ENCODE measurements at regions not wholly inside any gene's neighbourhood (a gene's known extent, or its start where the extent isn't known, plus 50 kb on each side); places are given as distances from the start of the nearest gene placed in this dataset.
A peak's percentile ranks its signal among the peaks of the same experiment; 100 is the strongest.
"Not testable (repeated sequence)": the region's sequence is repeated elsewhere in the genome, so short reads cannot be mapped to it uniquely, and the experiment has no call there.

GRCh38 chr7:153410997-153411642 is 641.1 kb upstream of the DPP6 start:
- H3K9me3 ChIP-seq; H3K4me3 ChIP-seq; in situ Hi-C loops (cut with MboI; ENCODE audit: low sequenced_read_pairs): not testable (repeated sequence)

GRCh38 chr7:153412114-153412823 is 639.9 kb upstream of the DPP6 start:
- H3K27me3 ChIP-seq (ENCODE audit: low read depth); H3K4me1 ChIP-seq; H3K4me3 ChIP-seq; H3K36me3 ChIP-seq (replicated peaks); H3K9me3 ChIP-seq; in situ Hi-C loops (cut with MboI; ENCODE audit: low sequenced_read_pairs); DNase-seq (ENCODE audit: low spot score in 2 of 2): not testable (repeated sequence)

More at GRCh38 chr7:153410997-153411642, 641.1 kb upstream of the DPP6 start:
- not testable (repeated sequence) for H3K27me3 ChIP-seq (ENCODE audit: low read depth); H3K36me3 ChIP-seq (replicated peaks); DNase-seq (ENCODE audit: low spot score in 2 of 2); H3K4me1 ChIP-seq

GRCh38 chr7:153412824-153413198 is 639.4 kb upstream of the DPP6 start:
- H3K9me3 ChIP-seq; DNase-seq (ENCODE audit: low spot score in 2 of 2); H3K4me3 ChIP-seq; H3K27me3 ChIP-seq (ENCODE audit: low read depth); H3K36me3 ChIP-seq (replicated peaks); in situ Hi-C loops (cut with MboI; ENCODE audit: low sequenced_read_pairs); H3K4me1 ChIP-seq: not testable (repeated sequence)

GRCh38 chr7:153413199-153413539 is 639.0 kb upstream of the DPP6 start:
- in situ Hi-C loops (cut with MboI; ENCODE audit: low sequenced_read_pairs): no loop called here
- H3K4me1 ChIP-seq: no peaks in the 10 kb centered on the region
- DNase-seq (ENCODE audit: low spot score in 2 of 2): no peak
- no peaks in the 10 kb centered on the region for H3K9me3 ChIP-seq
- H3K4me3 ChIP-seq: no peak overlapping the region
- H3K36me3 ChIP-seq (replicated peaks): no peaks in the 10 kb centered on the region
- H3K27me3 ChIP-seq (ENCODE audit: low read depth): no peaks in the 10 kb centered on the region

DNA sequence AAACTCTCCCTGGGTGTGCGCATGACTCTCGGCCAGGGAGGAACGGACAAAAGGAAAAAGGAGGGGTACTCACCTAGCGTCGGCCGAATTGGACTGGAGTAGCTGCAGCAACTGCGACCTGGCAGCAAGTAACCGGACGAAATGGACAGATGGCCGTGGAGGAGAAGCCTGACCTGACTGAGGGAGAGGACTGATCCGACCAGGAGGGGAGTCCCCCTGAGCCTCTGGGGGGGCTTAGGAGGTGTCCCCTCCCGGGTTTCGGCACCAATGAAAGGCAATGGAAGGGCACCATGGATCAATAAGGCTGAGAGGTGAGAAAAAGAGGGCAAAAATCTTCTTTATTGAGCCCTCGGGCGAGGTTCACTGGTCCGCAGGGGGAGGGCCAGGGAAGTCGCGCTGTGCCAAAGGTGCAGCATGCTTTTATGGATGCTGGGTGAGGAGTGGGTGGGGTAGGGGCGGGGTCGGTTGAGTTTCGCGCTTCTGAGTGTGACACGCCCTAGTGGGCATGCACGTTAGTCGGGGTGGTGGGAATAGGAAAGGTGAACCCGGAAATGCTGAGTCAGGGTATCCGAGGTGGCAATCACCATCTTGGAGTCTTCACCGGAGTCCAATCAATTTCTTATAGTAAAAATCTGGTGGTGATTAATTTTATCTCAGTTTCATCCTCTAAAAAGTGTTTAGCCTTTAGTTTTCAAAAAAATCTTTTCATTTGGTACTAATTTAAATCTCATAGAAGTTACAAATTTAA is 638.5 kb upstream of the DPP6 start:
- Histone ChIP-seq H3K9me3 (no peaks in the 10 kb centered on the region), H3K36me3 (replicated peaks) (no peaks in the 10 kb centered on the region), H3K4me3 (no peak overlapping the region), H3K4me1 (no peaks in the 10 kb centered on the region), H3K27me3 (ENCODE audit: low read depth) (no peaks in the 10 kb centered on the region)
- in situ Hi-C loops (cut with MboI; ENCODE audit: low sequenced_read_pairs): no loop called here
- DNase-seq (ENCODE audit: low spot score in 2 of 2): no peak

DNA sequence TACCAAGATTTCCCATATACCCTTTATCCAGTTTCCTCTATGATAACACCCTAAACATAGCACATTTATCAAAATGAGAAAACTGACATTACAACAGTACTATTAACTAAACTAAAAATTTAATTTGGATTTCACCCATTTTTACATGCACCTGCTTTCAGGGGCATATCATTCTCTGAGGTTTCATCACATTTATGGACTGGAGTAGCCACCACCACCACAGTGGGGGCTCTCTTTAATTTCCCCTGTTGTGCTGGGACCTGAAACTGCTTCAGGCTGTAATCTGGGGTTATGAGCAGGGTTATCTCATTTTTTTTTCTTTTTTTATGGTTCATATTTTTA is 637.9 kb upstream of the DPP6 start:
- DNase-seq (ENCODE audit: low spot score in 2 of 2): no peak
- no peak overlapping the region for H3K4me3 ChIP-seq
- no peaks in the 10 kb centered on the region for H3K36me3 ChIP-seq (replicated peaks)
- H3K9me3 ChIP-seq: no peaks in the 10 kb centered on the region
- no peaks in the 10 kb centered on the region for H3K27me3 ChIP-seq (ENCODE audit: low read depth)
- no peaks in the 10 kb centered on the region for H3K4me1 ChIP-seq
- in situ Hi-C loops (cut with MboI; ENCODE audit: low sequenced_read_pairs): no loop called here

- H3K4me3 ChIP-seq: no peak overlapping the region
- no peaks in the 10 kb centered on the region for H3K9me3 ChIP-seq
- H3K4me1 ChIP-seq: no peaks in the 10 kb centered on the region
- H3K27me3 ChIP-seq (ENCODE audit: low read depth): no peaks in the 10 kb centered on the region
- no peak for DNase-seq (ENCODE audit: low spot score in 2 of 2)
- H3K36me3 ChIP-seq (replicated peaks): no peaks in the 10 kb centered on the region
- in situ Hi-C loops (cut with MboI; ENCODE audit: low sequenced_read_pairs): no loop called here
Measured at GRCh38 chr7:153415632-153416031, 636.6 kb upstream of the DPP6 start.

DNA sequence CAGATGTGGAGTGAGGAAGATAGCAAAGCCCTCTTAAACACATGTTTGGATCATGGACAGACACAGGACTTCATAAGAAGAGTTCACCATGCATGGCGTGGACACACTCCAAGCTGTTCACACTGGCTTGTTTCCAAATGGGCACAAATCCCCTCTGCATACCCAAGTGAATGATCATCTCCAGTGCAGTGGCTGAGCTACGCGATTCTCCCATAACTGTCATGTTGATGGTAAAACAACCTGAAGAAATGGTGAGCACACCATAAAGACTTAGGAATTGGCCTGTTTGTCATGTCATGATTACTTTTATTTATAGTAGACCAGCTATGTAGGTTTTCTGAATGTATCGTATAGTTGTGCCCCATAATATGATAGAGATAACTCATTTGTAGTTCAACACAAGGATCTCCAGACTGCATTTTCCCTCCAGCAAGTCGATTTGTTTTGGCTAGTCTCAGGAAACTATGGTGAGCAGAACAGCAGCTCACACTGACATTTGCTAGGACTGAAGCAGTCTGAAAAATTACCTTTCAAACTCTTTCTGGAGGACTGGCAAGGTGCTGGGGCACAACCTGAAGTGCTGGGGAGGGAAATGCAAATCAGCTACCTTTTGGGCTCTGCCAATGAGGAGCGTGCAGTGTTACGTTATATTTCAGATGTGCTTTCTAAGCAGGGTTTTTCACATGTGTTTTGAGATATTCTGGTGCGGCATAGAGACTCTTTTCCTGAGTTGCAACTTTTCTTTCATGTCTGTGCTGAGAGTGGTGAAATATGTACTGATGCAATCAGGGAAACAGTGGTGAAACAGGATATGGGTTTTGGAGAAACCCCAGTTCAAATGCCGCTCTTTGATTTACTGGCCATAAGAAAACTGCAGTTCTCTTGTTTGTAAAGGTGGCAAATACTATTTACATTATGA is 629.6 kb upstream of the DPP6 start:
- DNase-seq (ENCODE audit: low spot score in 2 of 2): no peak
- Histone ChIP-seq H3K4me3 (no peak overlapping the region), H3K4me1 (no peaks in the 10 kb centered on the region), H3K27me3 (ENCODE audit: low read depth) (no peaks in the 10 kb centered on the region), H3K9me3 (no peaks in the 10 kb centered on the region; the same call in 1 of the 2 replicates), H3K36me3 (replicated peaks) (no peaks in the 10 kb centered on the region)
- in situ Hi-C loops (cut with MboI; ENCODE audit: low sequenced_read_pairs): no loop called here

DNA sequence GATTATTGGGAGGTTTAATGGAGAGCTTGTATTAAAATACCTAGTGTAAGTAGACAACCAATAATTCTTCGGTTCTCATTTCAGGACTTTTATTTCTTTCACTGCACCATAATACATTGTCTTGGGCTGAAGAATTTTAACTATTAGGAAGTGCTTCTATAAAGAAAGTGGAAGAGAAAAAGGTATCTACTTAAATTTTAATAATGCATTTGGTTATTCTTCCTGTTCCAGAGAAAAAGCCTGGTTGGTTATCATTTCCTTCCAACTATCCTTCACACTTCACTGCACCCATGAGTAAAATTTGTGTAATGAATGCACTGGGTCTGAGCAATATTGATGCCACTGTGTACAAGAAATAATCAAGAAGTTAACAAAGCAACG is 629.0 kb upstream of the DPP6 start:
- H3K4me3 ChIP-seq: no peak overlapping the region
- no peaks in the 10 kb centered on the region; the same call in 1 of the 2 replicates for H3K9me3 ChIP-seq
- no peak for DNase-seq (ENCODE audit: low spot score in 2 of 2)
- no peaks in the 10 kb centered on the region for H3K36me3 ChIP-seq (replicated peaks)
- H3K27me3 ChIP-seq (ENCODE audit: low read depth): no peaks in the 10 kb centered on the region
- in situ Hi-C loops (cut with MboI; ENCODE audit: low sequenced_read_pairs): no loop called here
- no peaks in the 10 kb centered on the region for H3K4me1 ChIP-seq

GRCh38 chr7:153430931-153431330 is 621.3 kb upstream of the DPP6 start:
- DNase-seq (ENCODE audit: low spot score in 2 of 2): peak; percentile 60 to 62
- Histone ChIP-seq H3K4me3 (no peak overlapping the region), H3K9me3 (no peaks in the 10 kb centered on the region), H3K36me3 (replicated peaks) (no peaks in the 10 kb centered on the region), H3K4me1 (no peaks in the 10 kb centered on the region), H3K27me3 (ENCODE audit: low read depth) (no peaks in the 10 kb centered on the region)
- in situ Hi-C loops (cut with MboI; ENCODE audit: low sequenced_read_pairs): no loop called here

GRCh38 chr7:153432063-153432462 is 620.1 kb upstream of the DPP6 start:
- H3K9me3 ChIP-seq: no peaks in the 10 kb centered on the region
- no peak overlapping the region for H3K4me3 ChIP-seq
- no peak for DNase-seq (ENCODE audit: low spot score in 2 of 2)
- H3K36me3 ChIP-seq (replicated peaks): no peaks in the 10 kb centered on the region
- H3K27me3 ChIP-seq (ENCODE audit: low read depth): no peaks in the 10 kb centered on the region
- no peaks in the 10 kb centered on the region for H3K4me1 ChIP-seq
- in situ Hi-C loops (cut with MboI; ENCODE audit: low sequenced_read_pairs): no loop called here

GRCh38 chr7:153433223-153433622 is 619.0 kb upstream of the DPP6 start:
- no peak for DNase-seq (ENCODE audit: low spot score in 2 of 2)
- Histone ChIP-seq H3K9me3 (no peaks in the 10 kb centered on the region), H3K36me3 (replicated peaks) (no peaks in the 10 kb centered on the region), H3K4me3 (no peak overlapping the region), H3K4me1 (no peaks in the 10 kb centered on the region), H3K27me3 (ENCODE audit: low read depth) (no peaks in the 10 kb centered on the region)
- in situ Hi-C loops (cut with MboI; ENCODE audit: low sequenced_read_pairs): no loop called here

DNA sequence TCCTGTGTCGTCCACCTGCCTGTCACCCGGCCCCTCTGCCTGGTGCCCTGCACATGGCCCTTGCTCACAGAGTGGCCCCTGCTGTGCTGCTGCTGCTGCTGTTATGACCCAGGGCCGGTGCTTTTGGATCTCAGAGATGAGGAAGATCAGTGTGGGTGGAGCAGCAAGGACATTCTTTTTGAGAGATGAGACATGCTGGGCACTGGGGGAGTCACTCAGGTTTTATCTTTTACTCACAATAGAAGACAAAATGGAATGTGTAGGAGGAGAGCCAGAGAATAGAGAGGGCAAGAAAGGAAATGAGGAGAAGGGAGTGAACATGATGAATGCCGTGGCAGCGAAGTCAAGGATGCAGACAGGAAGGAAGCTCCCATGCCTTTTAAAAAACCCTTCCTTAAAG is 611.5 kb upstream of the DPP6 start:
- Histone ChIP-seq H3K4me3 (no peak overlapping the region), H3K4me1 (no peaks in the 10 kb centered on the region), H3K36me3 (replicated peaks) (no peaks in the 10 kb centered on the region), H3K27me3 (ENCODE audit: low read depth) (no peaks in the 10 kb centered on the region), H3K9me3 (no peaks in the 10 kb centered on the region)
- no peak for DNase-seq (ENCODE audit: low spot score in 2 of 2)
- in situ Hi-C loops (cut with MboI; ENCODE audit: low sequenced_read_pairs): no loop called here

Data from HAP-1 (cell line).